ENCODE measurements at regions not wholly inside any gene's neighbourhood (a gene's known extent, or its start where the extent isn't known, plus 50 kb on each side); places are given as distances from the start of the nearest gene placed in this dataset.
A peak's percentile ranks its signal among the peaks of the same experiment; 100 is the strongest.

GRCh38 chr13:50241479-50241878, 226.2 kb downstream of the KCNRG start:
- Histone ChIP-seq H3K27ac (ENCODE audit: low read depth in 1 of 2, low read length in 2 of 2) (no peak overlapping the region), H3K4me3 (ENCODE audit: low read length in 2 of 2) (no peak overlapping the region), H3K9me3 (ENCODE audit: control insufficient read depth, low read length) (no peaks in the 10 kb centered on the region), H3K27me3 (ENCODE audit: control insufficient read depth in 1 of 2, insufficient read depth in 2 of 2, low read length in 1 of 2) (no peaks in the 10 kb centered on the region), H3K4me1 (ENCODE audit: control insufficient read depth in 1 of 2, insufficient read depth in 2 of 2, low read length in 2 of 2) (peaks cover 0 to 10% of the 10 kb centered on the region in 2 donors), H3K36me3 (ENCODE audit: control insufficient read depth in 1 of 2, insufficient read depth in 2 of 2, low read length in 1 of 2) (no peaks in the 10 kb centered on the region)
- DNase-seq (no peak), ATAC-seq (ENCODE audit: low FRiP score) (no peak)
- whole genome bisulfite sequencing, 2 donors = 82 to 94% methylated on average over 4 of the region's 4 CpGs
- intact Hi-C loops (cut with DNase I) = no loop called here

DNA sequence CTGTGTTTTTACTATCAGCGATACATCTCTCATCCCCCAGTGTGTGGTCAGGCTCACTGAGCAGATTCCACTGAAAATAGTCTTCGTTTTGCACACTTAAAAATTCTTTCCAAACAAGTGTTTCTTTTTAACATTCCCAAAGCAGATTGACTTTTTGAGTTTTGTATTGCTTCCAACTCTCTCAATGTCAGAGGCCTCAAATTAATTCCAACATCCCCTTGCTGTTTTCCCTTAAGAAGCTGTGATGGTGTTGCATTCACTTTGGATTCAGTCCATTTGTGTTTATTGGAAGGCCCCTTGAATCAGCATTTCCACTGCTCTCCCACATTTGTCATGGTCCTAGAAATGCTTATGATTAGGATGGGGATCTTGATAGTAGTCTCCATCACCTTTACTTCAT, 228.7 kb downstream of the KCNRG start:
- peaks cover 0 to 10% of the 10 kb centered on the region in 2 donors for H3K4me1 ChIP-seq (ENCODE audit: control insufficient read depth in 1 of 2, insufficient read depth in 2 of 2, low read length in 2 of 2)
- intact Hi-C loops (cut with DNase I) = no loop called here
- no peak overlapping the region for H3K4me3 ChIP-seq (ENCODE audit: low read length in 2 of 2)
- 53% methylated on average over 2 of the region's 2 CpGs for WGBS, 2 donors
- H3K9me3 ChIP-seq (ENCODE audit: control insufficient read depth, low read length) = no peaks in the 10 kb centered on the region
- H3K36me3 ChIP-seq (ENCODE audit: control insufficient read depth in 1 of 2, insufficient read depth in 2 of 2, low read length in 1 of 2) = no peaks in the 10 kb centered on the region
- H3K27me3 ChIP-seq (ENCODE audit: control insufficient read depth in 1 of 2, insufficient read depth in 2 of 2, low read length in 1 of 2) = no peaks in the 10 kb centered on the region
- DNase-seq (no peak), ATAC-seq (ENCODE audit: low FRiP score) (no peak)
- H3K27ac ChIP-seq (ENCODE audit: low read depth in 1 of 2, low read length in 2 of 2) = no peak overlapping the region

- no peaks in the 10 kb centered on the region for H3K27me3 ChIP-seq (ENCODE audit: control insufficient read depth in 1 of 2, insufficient read depth in 2 of 2, low read length in 1 of 2)
- no peak overlapping the region for H3K4me3 ChIP-seq (ENCODE audit: low read length in 2 of 2)
- no peak overlapping the region for H3K27ac ChIP-seq (ENCODE audit: low read depth in 1 of 2, low read length in 2 of 2)
- H3K4me1 ChIP-seq (ENCODE audit: control insufficient read depth in 1 of 2, insufficient read depth in 2 of 2, low read length in 2 of 2) = peaks cover 0 to 10% of the 10 kb centered on the region in 2 donors
- ATAC-seq (ENCODE audit: low FRiP score) = no peak
- 76 to 82% methylated on average over 6 of the region's 6 CpGs for WGBS, 2 donors
- no peak for DNase-seq
- intact Hi-C loops (cut with DNase I) = no loop called here
- no peaks in the 10 kb centered on the region for H3K36me3 ChIP-seq (ENCODE audit: control insufficient read depth in 1 of 2, insufficient read depth in 2 of 2, low read length in 1 of 2)
- no peaks in the 10 kb centered on the region for H3K9me3 ChIP-seq (ENCODE audit: control insufficient read depth, low read length)
Observed at GRCh38 chr13:50244355-50244712, 229.1 kb downstream of the KCNRG start.

DNA sequence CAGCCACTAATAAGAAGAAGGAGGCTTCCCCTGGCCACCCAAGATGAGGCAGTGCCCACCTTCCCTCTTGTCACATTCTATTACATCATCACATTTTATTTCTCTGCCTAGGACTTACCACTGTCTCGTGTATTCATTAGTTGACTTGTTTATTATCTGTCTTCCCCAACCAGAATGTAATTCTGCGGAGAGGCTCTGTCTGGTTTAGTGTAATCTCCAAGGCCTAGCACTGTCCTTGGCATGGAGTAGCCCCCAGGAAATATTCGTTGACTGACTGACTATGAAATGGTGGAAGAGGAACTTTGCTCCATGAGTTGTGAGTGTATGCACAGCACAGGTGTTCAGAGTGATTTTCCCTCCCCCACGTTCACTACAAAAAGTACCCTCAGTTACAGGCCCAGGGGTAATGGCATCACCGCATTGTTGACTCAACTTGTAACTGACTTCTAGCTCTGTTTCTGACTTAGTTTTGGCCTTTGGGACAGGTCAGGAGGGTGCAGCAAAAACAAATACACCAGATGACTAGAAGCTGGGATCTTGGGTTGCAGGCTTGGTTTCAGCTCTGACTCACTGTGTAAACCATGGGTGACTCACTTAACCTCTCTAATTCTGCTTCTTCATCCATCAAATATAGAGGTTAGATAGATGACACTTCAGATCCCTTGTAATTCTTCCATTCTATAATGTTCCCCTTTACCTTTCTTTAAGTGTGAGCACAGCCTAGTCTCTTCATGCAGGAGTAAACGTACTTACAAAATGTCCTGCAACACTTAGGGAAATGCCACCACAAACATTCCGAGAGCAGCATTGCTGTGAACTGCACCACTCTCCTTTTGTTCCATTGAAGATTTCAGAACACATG, 229.7 kb downstream of the KCNRG start:
- intact Hi-C loops (cut with DNase I) = no loop called here
- H3K27me3 ChIP-seq (ENCODE audit: control insufficient read depth in 1 of 2, insufficient read depth in 2 of 2, low read length in 1 of 2) = no peaks in the 10 kb centered on the region
- H3K9me3 ChIP-seq (ENCODE audit: control insufficient read depth, low read length) = no peaks in the 10 kb centered on the region
- H3K36me3 ChIP-seq (ENCODE audit: control insufficient read depth in 1 of 2, insufficient read depth in 2 of 2, low read length in 1 of 2) = no peaks in the 10 kb centered on the region
- H3K4me3 ChIP-seq (ENCODE audit: low read length in 2 of 2) = no peak overlapping the region
- H3K4me1 ChIP-seq (ENCODE audit: control insufficient read depth in 1 of 2, insufficient read depth in 2 of 2, low read length in 2 of 2) = peaks cover 0 to 10% of the 10 kb centered on the region in 2 donors
- WGBS, 2 donors = 48 to 49% methylated on average over 7 of the region's 7 CpGs
- ATAC-seq (ENCODE audit: low FRiP score) (peak; percentile 63), DNase-seq (peak in 1 of 2 donors; percentile 48)
- H3K27ac ChIP-seq (ENCODE audit: low read depth in 1 of 2, low read length in 2 of 2) = no peak overlapping the region

DNA sequence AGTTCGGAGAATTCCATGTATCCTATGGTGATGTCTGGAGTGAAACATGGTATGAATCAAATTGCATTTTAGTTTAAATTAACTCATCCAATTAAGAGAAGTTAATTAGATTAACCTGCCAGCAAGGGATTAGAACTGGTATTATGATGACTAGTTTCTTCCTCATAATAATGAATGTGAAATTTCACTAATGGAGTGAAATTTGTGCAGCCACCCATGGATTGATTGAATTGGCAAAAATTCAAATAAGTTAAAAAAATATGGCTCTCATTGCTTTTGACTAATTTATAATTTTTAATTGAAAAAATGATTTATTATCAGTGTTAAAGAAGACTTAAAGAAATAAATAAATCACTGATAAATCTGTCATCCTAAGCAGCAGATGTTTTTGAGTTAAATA, 232.0 kb downstream of the KCNRG start:
- Histone ChIP-seq H3K4me1 (ENCODE audit: control insufficient read depth in 1 of 2, insufficient read depth in 2 of 2, low read length in 2 of 2) (peaks cover 0 to 10% of the 10 kb centered on the region in 2 donors), H3K9me3 (ENCODE audit: control insufficient read depth, low read length) (no peaks in the 10 kb centered on the region), H3K4me3 (ENCODE audit: low read length in 2 of 2) (no peak overlapping the region), H3K36me3 (ENCODE audit: control insufficient read depth in 1 of 2, insufficient read depth in 2 of 2, low read length in 1 of 2) (no peaks in the 10 kb centered on the region), H3K27me3 (ENCODE audit: control insufficient read depth in 1 of 2, insufficient read depth in 2 of 2, low read length in 1 of 2) (no peaks in the 10 kb centered on the region), H3K27ac (ENCODE audit: low read depth in 1 of 2, low read length in 2 of 2) (no peak overlapping the region)
- ATAC-seq (ENCODE audit: low FRiP score) = no peak
- WGBS, 2 donors = 98% methylated on average over 1 of the region's 1 CpG
- DNase-seq = no peak
- intact Hi-C loops (cut with DNase I) = no loop called here

DNA sequence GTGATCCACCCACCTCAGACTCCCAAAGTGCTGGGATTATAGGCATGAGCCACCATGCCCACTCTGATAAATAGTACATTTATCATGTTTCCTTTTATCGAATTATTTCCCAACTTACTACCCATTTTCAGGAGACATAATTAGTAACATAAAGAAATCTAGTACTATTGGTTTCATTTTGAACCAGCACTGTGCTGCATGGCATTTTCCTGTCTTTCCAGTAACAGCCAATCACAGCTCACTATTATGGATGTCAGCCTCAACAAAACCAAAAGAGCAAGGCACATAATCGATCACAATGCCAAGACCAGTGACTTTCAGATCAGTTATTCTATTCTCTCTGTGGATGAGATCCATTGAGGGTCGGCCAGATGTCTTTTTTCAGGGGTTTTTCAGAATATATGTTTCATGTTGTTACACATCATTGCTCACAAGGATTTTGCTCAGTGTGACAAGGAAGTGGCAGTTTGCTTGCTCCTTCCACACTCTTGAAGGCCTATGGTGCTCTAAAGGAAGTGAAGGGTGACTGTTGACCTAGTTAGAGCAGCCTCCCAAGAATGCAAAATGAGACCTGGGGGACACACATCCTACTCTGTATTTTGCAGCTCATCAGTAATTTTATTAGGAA, 233.4 kb downstream of the KCNRG start:
- H3K9me3 ChIP-seq (ENCODE audit: control insufficient read depth, low read length) = no peaks in the 10 kb centered on the region
- no peak overlapping the region for H3K27ac ChIP-seq (ENCODE audit: low read depth in 1 of 2, low read length in 2 of 2)
- no peak for ATAC-seq (ENCODE audit: low FRiP score)
- intact Hi-C loops (cut with DNase I) = no loop called here
- no peak overlapping the region for H3K4me3 ChIP-seq (ENCODE audit: low read length in 2 of 2)
- WGBS, 2 donors = 77 to 92% methylated on average over 3 of the region's 3 CpGs
- peaks cover 0 to 10% of the 10 kb centered on the region in 2 donors for H3K4me1 ChIP-seq (ENCODE audit: control insufficient read depth in 1 of 2, insufficient read depth in 2 of 2, low read length in 2 of 2)
- no peak for DNase-seq
- H3K27me3 ChIP-seq (ENCODE audit: control insufficient read depth in 1 of 2, insufficient read depth in 2 of 2, low read length in 1 of 2) = no peaks in the 10 kb centered on the region
- H3K36me3 ChIP-seq (ENCODE audit: control insufficient read depth in 1 of 2, insufficient read depth in 2 of 2, low read length in 1 of 2) = no peaks in the 10 kb centered on the region

GRCh38 chr13:50249144-50249521, 233.9 kb downstream of the KCNRG start:
- intact Hi-C loops (cut with DNase I) = no loop called here
- Histone ChIP-seq H3K27ac (ENCODE audit: low read depth in 1 of 2, low read length in 2 of 2) (no peak overlapping the region), H3K27me3 (ENCODE audit: control insufficient read depth in 1 of 2, insufficient read depth in 2 of 2, low read length in 1 of 2) (no peaks in the 10 kb centered on the region), H3K9me3 (ENCODE audit: control insufficient read depth, low read length) (no peaks in the 10 kb centered on the region), H3K36me3 (ENCODE audit: control insufficient read depth in 1 of 2, insufficient read depth in 2 of 2, low read length in 1 of 2) (no peaks in the 10 kb centered on the region), H3K4me1 (ENCODE audit: control insufficient read depth in 1 of 2, insufficient read depth in 2 of 2, low read length in 2 of 2) (peaks cover 0 to 8% of the 10 kb centered on the region in 2 donors), H3K4me3 (ENCODE audit: low read length in 2 of 2) (no peak overlapping the region)
- 90 to 97% methylated on average over 1 of the region's 1 CpG for WGBS, 2 donors
- DNase-seq (no peak), ATAC-seq (ENCODE audit: low FRiP score) (no peak)

GRCh38 chr13:50250401-50250800, 235.2 kb downstream of the KCNRG start:
- no peaks in the 10 kb centered on the region for H3K36me3 ChIP-seq (ENCODE audit: control insufficient read depth in 1 of 2, insufficient read depth in 2 of 2, low read length in 1 of 2)
- no peaks in the 10 kb centered on the region for H3K27me3 ChIP-seq (ENCODE audit: control insufficient read depth in 1 of 2, insufficient read depth in 2 of 2, low read length in 1 of 2)
- ATAC-seq (ENCODE audit: low FRiP score) (no peak), DNase-seq (no peak)
- intact Hi-C loops (cut with DNase I) = no loop called here
- 78 to 84% methylated on average over 7 of the region's 7 CpGs for WGBS, 2 donors
- H3K27ac ChIP-seq (ENCODE audit: low read depth in 1 of 2, low read length in 2 of 2) = no peak overlapping the region
- H3K4me3 ChIP-seq (ENCODE audit: low read length in 2 of 2) = no peak overlapping the region
- H3K4me1 ChIP-seq (ENCODE audit: control insufficient read depth in 1 of 2, insufficient read depth in 2 of 2, low read length in 2 of 2) = no peaks in the 10 kb centered on the region
- no peaks in the 10 kb centered on the region for H3K9me3 ChIP-seq (ENCODE audit: control insufficient read depth, low read length)

- no peak for DNase-seq
- 71 to 73% methylated on average over 1 of the region's 1 CpG for WGBS, 2 donors
Observed at GRCh38 chr13:50255639-50256038, 240.4 kb downstream of the KCNRG start.

More at GRCh38 chr13:50255639-50256038, 240.4 kb downstream of the KCNRG start:
- H3K27me3 ChIP-seq (ENCODE audit: control insufficient read depth in 1 of 2, insufficient read depth in 2 of 2, low read length in 1 of 2) = no peaks in the 10 kb centered on the region
- no peaks in the 10 kb centered on the region for H3K4me1 ChIP-seq (ENCODE audit: control insufficient read depth in 1 of 2, insufficient read depth in 2 of 2, low read length in 2 of 2)
- ATAC-seq (ENCODE audit: low FRiP score) = no peak
- H3K9me3 ChIP-seq (ENCODE audit: control insufficient read depth, low read length) = no peaks in the 10 kb centered on the region
- H3K27ac ChIP-seq (ENCODE audit: low read depth in 1 of 2, low read length in 2 of 2) = no peak overlapping the region
- intact Hi-C loops (cut with DNase I) = no loop called here
- no peak overlapping the region for H3K4me3 ChIP-seq (ENCODE audit: low read length in 2 of 2)
- no peaks in the 10 kb centered on the region for H3K36me3 ChIP-seq (ENCODE audit: control insufficient read depth in 1 of 2, insufficient read depth in 2 of 2, low read length in 1 of 2)
